HG03097 (cell line): ENCODE measurements at regions not wholly inside any gene's neighbourhood (a gene's known extent, or its start where the extent isn't known, plus 50 kb on each side); places are given as distances from the start of the nearest gene placed in this dataset.
A peak's percentile ranks its signal among the peaks of the same experiment; 100 is the strongest.

Source experiments
- ATAC-seq: cut with Tn5 transposase; IDR thresholded peaks from one replicate; pipeline ENCODE4 v1.9.1; 2021; ENCODE audit not compliant: unreplicated experiment, low FRiP score

DNA sequence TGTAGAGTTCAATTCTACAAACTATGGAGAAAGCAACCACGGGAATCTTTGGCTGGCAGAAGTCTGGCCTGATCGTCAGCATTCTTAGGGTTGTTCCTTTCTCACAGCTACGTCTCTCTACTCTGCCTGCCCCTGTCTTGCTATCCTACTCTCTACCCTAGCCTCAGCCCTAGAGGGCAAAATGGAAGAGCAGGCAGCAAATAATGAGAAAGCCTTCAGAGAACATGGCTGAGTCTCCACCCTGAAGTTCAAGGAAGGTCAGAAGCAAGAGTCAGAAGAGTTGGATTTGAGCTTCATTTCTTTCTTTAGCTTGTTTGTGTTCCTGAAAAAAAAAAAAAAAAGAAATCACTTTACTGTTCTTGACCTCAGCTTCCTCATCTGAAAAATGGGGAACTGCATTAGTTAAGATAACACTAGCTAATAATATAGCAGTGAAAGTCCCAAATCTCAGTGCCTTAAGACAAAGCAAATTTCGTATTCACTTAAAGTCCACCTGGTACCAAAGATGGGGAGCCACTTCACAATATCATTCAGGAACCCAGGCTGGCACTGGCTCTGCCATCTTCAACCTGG, 50.2 kb upstream of the CCND2 start:
- no peak for ATAC-seq

DNA sequence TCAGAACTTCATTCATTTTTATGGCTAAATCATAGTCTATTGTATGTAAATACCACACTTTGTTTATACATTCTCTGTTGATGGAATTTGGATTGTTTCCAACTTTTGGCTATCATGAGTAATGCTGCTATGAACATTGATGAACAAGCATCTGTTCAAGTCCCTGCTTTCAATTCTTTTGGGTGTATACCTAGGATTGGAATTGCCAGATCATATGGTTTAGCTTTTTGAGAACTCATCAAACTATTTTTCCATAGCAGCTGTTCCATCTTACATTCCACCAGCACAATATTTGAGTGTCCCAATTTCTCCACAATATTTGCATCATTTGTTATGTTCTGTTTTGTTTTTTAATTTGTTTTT, 52.3 kb upstream of the CCND2 start:
- no peak for ATAC-seq

DNA sequence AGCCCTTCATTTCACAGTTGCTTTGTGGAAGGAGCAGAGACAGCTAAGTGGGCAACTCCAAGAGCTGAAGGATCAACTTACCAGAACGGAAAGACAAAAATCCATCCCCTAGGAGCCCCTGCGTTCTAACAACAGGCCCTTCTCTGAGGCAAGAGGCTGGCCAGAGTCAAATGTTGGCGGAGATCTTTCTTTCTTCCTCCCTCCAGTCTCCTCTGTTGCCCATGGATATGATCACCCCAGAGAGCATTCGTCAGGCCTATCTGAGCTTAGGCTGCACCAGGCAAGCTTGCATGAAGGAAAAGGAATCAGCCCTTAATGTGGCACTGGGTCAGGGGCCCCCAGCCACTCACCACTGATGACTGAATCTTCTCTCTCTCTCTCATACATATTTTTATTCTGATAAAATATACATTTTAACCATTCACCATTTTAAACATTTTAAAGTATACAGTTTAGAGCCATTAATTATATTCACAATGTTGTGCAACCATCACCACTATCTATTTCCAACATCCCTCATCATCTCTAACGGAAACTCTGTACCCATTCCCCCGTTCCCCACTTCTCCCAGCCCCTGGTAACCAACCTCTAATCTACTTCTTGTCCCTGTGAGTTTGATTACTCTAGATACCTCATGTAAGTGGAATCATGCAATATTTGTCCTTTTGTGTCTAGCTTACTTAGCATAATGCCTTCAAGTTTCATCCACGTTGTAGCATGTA, 52.9 kb upstream of the CCND2 start:
- ATAC-seq = no peak

DNA sequence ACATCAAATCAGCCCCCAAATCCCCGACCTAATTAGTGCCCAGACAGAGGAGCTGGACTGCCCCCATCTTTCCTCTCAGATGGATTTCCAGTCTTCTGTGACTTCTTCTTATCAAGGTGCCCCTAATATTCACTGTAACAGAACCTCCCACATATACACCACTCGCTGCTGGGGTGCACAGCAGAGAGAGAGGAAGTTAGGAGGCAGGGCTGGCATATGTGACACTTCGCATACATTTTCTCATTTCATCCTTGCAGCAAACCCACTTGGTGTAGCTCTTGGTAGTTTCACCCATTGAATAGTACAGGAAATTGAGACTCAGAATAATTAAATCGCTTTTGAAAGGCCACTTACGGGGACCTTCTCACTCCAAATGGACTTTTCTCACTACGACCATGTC, 56.5 kb upstream of the CCND2 start:
- no peak for ATAC-seq

DNA sequence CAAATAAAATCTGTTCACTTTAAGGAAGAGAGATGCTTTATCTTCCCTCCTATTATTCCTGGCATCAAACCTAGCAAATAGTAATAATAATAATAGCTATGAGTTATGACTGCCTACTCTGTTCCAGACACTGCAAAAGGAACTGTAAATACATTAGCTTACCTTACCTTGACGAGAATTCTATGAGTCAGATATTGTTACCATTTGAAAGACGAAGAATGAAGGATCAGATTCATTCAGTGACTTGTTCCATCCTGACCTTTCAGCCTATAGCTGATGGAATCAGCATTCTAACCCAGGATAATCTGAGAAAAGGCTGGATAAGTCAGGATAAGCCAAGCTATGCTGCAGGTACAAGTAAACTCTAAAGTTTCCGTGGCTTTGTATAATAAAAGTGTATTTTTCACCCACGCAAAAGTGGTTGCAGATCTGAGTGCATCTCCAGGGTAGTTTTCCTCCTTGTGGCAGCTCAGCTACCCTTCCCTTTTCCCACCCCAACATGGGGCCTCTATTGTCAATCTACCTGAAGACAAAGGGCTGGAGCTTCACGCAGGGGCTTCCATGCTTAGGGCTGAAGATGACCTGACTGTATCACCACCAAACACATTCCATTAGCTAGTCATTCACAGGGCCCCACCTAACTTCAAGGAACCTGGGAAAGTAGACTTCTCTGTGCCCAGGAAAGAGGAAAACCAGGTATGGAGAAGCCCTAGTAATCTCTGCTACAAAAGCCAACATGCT, 57.2 kb upstream of the CCND2 start:
- no peak for ATAC-seq

DNA sequence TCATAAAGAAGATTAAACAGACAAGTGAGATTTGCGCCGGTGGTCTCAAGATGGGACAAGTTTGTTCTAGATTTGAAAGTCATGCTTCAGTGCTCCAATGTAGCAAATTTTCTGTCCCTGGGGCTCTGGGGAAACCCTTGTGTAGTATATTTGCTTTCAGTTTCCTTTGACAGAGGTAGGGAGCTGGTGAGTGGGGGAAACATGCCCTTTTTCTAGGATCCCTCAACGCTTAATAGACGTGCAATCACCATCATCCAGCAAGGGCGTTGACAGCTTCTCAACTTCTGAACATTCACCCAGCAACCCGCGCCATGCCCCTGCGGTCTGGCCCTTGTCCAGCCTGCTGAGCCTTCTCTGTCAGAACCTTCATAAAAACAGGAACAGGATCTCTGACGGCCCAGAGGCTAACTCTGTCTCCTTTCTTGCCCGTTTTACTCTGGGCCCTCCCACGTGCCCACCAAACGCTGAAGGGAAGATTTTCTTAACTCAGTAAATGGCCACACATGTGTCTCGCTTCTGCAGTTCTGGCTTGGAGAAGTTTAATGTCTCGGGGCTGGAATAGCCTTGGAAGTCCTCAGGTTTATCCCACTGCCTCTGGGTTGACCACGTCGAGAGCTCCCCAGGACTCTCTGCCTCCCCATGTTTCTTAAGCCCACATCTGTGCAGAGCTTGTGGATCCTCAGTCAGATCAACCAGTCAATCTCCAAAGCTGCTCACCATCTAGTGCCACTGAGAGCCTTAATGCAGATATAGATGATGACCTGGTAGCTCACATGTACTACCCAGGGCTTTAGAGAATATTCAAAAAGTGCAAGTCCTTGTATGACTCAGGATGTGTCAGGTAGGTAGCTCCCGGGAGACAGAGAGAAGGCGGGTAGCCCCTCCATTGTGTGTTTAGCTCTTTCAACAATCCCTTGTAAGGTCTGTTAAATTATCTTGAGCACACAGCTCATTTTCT, 58.1 kb upstream of the CCND2 start:
- ATAC-seq = peak; percentile 71

DNA sequence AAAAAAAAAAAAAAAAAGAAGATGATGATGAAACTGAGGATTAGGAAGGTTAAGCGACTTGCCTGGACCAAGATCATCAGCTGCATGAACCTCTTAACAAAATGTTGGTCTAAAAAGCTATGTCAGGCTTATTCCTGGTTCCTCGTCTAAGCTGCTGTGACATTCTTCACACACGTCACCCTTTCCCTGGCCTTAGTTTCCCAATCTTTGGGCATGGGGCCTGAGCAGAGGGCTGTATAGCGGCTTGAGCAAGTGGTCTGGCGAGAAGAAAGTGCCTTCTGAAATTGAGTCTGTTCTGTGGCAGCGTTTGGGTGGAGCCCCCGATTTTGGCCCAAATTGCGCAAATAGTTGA, 58.7 kb upstream of the CCND2 start:
- peak; percentile 17 for ATAC-seq

DNA sequence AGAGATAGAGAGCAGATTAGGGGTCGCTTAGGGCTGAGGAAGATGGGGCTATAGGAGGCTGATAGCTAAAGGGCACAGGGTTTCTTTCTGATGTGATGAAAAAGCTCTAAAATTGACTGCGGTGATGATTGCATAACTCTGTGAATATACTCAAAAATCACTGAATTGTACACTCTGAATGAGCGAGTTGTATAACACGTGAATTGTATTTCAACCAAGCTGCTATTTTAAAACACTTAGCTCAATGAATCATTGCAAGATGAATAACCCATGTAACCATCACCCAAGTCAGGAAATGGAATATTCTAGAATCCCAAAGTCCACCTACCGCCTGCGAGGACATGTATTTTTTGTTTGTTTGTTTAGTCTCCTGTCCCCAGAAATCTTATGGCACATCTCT, 60.1 kb upstream of the CCND2 start:
- ATAC-seq = no peak

DNA sequence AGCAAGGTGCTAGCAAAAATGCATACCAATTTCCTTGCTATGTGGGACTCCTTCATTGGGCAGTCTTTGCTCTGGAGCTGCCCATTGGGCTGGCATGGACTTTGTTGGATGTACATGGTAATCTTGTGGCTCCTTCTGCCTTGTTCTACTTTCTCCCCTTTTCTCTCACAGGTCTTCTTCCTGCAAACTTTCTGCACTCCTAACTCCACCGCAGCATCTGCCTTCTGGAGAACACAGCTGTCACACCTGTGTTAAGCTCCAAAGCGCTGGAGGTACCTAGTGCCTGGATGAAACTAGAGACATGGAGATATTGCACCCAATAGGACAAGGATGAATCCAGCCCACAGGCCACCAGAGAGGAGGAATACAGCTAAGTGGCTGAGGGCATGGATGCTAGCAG, 60.7 kb upstream of the CCND2 start:
- ATAC-seq = no peak

DNA sequence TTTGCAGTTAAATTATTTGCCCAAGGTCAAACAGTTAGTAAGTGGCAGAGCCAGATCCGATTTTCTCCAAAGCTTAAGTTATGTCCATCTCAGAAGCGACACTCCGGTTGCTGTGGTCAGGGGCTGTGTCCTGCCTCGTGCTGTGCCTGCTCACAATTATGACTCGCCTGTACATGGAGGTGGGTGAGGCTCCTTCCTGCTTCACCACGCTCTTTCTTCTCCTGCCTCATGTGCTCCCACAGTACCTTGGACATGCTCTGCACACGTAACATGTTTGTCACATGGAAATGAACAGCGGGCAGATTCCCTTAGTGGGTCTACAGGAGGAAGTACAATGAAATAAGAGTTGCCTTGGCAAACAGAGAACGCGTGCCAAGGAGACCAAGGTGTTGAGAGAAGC, 62.2 kb upstream of the CCND2 start:
- no peak for ATAC-seq

DNA sequence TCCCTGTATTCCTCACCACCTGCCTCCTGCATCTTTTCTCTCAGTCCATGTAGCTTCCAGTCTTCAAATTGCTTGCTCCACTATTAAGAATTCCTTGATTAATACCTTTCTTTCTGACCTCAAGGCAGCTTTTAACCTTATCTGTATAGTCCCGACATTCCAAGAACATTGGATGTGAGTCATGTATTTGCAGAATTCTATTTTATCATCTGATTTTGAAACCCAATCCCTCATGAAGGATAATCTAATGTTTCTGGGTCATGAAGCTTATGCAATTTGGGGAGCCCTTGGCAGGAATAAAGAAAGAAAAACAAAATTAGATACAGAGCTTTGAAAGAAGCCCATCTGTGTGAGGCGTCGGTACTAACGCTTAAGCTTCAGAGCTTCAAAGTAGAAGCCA, 63.4 kb upstream of the CCND2 start:
- no peak for ATAC-seq

DNA sequence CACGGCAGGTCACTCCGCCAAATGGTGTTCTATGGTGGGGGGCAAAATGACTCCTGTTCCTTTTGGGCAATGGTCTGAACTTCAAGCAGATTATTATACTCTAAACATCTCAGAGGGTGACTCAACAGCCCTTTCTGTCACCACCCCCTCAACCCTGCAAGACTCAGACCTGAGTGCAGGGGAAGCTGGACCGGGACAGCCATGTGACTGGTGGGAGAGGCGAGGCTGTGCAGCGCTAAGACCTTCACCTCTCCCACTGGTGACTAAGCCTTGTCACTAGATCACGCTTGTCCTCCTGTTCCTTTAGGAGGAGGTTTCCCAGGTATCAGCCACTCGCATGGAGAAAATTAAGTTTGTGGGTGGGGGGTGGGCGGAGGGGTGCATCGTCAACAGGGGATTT, 67.1 kb upstream of the CCND2 start:
- ATAC-seq = no peak

DNA sequence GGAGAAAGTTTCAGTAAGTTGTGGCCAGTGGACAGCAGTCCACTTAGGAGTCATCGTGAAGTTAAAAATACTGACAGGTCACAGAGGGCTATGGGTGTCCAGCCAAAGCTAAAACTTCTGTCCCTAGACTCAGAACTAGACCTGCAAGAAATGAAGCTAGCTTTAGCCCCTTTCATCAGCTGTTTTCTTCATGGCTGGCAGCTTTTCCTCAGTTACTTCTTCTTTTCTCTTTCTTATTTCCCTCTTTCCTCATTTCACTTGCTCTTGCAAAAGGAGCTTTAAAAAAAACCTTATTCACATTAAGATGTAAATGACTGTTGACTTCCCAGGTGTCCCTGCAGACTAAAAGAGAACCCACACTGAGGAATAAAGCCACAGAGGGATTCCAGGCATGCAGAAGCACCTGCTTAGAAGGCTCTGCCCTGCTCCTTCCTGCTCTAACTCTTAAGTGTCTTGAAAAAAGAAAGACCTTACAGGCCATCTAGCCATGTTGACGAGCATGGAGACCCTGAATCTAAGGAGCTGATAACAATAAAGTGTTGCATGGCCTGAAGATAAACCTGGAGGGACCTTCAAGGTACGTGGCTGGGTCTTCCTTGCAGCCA, 69.7 kb upstream of the CCND2 start:
- no peak for ATAC-seq

DNA sequence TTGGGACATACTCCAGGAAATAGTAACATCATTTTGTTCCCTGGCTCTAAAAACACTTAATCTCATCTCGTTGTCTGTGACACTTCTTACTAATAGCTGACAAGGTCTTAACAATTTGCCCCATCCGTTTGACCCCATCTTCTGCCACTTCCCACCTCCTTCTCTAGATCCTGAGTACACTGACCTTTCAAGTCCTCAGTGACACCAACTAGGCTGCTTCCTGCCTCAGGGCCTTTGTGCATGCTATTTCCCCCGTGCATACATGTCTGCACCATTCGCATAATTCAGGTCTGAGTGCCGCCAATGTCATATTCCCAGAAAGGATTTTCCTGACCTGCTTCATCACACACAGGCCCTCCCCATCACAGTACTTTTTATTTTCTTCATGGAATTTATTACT, 70.6 kb upstream of the CCND2 start:
- ATAC-seq = no peak

DNA sequence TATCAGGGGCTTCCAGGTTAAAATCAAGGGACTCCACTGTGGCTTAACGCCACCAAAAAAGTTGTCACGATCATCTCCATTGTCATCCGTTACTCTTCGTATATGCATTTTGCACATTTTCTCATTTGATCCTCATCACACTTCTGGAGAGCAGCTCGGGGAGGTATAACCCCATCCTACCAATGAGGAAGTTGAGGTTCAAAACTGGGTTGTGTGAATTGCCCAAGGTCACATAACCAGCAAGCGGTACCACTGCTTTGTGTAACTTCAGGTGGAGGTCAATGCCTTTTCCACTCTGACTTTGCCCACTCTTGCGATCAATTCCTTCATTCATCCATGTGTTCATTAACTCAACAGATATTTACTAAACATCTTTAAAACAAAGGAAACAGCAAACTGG, 71.1 kb upstream of the CCND2 start:
- ATAC-seq = no peak

DNA sequence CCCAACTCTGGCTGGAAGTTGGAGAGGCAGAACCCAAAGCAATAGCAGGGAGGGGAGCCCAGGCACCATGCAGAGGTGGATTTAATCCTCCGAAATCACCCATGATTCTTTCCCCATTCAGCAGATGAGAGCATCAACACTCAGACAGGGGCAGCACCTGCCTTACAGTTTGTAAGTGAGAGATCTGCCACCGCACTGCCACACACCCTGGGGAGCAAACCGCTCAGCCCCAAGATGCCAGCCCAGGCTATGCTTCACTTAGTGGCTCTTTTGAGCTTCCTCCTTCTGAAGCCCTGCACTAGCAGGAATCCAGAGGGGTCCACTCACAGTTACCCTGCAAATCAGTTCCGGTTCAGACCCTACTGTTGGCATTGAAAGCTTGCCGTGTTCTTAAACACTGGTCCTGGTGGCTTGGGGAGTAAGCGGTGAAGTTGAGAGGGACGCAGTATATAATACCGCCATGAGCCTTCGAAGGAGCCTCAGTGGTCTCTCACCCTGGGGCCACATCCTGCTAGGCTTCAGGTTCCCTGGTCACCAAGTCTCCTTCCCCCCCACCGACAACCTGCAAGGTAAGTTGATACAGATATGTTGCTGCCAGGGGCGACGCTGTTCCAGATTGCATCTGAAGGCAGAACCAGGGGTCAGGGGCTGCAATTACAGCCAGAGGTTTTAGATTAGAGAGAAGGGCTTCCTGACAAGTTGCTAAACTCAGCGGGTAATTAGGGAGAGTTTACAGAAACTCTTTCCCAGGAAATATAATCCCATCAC, 72.0 kb upstream of the CCND2 start:
- ATAC-seq = no peak

DNA sequence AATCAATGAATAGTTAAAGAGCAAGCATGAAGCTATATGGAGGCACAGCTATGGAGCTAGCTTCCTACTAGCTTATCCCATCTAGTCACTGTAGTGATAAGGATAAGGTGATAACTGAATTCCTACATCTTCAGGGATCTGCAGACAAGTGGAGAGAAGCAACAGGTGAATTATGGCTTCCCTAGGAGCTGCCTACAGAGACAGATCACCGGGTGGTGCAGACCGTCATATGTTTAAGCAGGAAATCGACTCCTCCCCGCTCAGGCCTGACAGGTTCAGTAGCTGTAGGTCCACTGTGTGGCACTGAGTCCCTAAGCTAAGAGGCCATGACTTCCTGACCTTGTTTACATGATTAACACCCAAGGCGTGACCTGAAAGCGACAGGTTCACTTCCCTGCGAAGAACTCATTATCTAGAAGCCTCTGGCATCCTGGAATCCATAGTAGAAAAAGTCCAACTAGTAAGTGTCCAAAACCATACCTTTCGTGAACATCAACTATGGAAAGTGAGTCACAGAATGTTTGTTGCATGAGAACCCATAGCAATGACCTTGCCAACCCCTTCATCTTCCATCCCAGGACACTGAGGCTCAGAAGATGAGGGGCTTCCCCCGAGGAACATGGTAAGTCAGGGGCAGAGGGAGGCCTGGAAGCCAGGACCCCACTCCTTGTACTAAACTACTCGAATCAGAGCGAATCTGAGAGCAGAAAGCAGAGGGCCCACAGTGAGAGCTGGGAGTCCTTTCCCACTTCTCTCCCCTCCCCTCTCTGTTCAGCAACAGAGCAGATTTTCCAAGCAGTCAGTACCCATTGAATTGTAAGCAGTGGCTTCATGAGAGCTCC, 75.4 kb upstream of the CCND2 start:
- ATAC-seq = no peak

DNA sequence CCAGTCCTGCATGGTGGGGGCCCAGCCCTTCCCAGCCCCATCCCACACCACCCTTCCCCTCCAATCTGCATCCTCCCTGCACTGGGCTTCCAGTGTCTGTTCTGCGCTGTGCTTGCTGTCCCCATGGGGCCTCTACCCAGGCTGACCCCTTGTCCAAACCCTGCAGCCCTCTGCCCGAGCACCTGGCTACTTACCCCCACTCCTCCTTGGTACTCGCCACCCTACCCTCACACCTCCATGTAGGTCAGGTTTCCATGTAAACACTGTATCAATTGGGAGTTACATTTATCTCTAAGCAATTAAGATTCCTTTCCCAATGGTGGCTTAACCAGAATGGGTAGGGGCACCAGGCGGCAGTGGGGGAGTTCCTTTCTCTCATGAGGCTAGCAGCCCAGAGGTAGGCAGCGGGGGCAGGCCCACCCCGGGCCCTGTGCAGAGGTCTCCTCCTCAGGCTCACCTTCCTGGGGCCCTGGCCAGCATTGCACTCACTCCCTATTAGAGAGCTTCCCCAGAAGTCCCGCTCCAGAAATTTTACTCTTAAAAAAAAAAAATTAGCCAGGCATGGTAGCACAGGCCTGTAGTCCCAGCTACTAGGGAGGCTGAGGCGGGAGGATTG, 76.6 kb upstream of the CCND2 start:
- ATAC-seq = no peak

DNA sequence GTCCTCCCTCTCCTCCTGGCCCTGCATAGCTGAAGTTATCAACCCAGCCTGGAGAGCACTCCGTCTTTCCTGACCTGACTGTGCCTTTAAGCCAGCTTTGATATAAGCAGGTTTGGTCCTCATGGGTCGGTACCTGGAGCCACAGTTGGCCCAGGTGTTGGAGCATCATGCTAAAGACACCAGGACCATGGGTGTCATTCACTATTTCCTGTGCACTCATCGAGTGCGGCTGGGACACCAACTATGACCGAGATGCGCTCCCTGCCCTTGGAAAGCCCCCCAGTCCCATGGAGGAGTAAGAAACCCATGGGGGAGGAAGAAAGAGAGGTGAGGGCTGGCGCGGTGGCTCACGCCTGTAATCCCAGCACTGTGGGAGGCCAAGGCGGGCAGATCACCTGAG, 78.9 kb upstream of the CCND2 start:
- no peak for ATAC-seq
